Motor neuron (in vitro differentiated cells): ENCODE measurements at regions not wholly inside any gene's neighbourhood (a gene's known extent, or its start where the extent isn't known, plus 50 kb on each side); places are given as distances from the start of the nearest gene placed in this dataset.
"Not testable (repeated sequence)": the region's sequence is repeated elsewhere in the genome, so short reads cannot be mapped to it uniquely, and the experiment has no call there.

Experiments
- ATAC-seq, 8 experiments: fragments of 200-7000 bp; cut with Tn5 transposase; replicated peaks in 6 of 8; 2 replicates each; pipeline ENCODE4 v1.8.0; 2021; ENCODE audit warnings: mild to moderate bottlenecking in 8 of 8, moderate library complexity in 8 of 8
- H3K27ac ChIP-seq, 2 donors: fragments of 250-450 bp; sonication (Bioruptor Pico); 2 replicates each; pipeline ENCODE4 v1.9.0; 2021; ENCODE audit warnings: antibody characterized with exemption in 2 of 2, mild to moderate bottlenecking in 2 of 2, moderate library complexity in 1 of 2
- H3K4me1 ChIP-seq, 2 donors: fragments of 250-450 bp; sonication (Bioruptor Pico); replicated peaks in 1 of 2; 2 replicates each; pipeline ENCODE4 v1.6.1; 2021; ENCODE audit warnings: antibody characterized with exemption in 2 of 2, mild to moderate bottlenecking in 2 of 2, moderate library complexity in 1 of 2
- H3K4me3 ChIP-seq, 5 donors: fragments of 250-450 bp; sonication (Bioruptor Pico); 2 replicates each; pipeline ENCODE4 v1.9.0; 2021; ENCODE audit warnings: antibody characterized with exemption in 5 of 5, mild to moderate bottlenecking in 5 of 5, moderate library complexity in 4 of 5
- WGBS, 10 experiments: fragments of 450-650 bp; shearing (Covaris generic); methylation state at CpG; one replicate each; pipeline ENCODE4 v1.0.0; 2022; 5-methylcytosine and 5-hydroxymethylcytosine counted together
- in situ Hi-C, 9 experiments: fragments of 400-800 bp; cut with MboI; loops; one replicate each; pipeline ENCODE4 v1.15.0; 2021; ENCODE audit warnings: low sequenced_read_pairs in 9 of 9, low pct_unique_long_range_greater_than_20kb in 2 of 9; ENCODE audit not compliant: unreplicated experiment in 9 of 9

- H3K4me1 ChIP-seq = no peaks in the 10 kb centered on the region
- ATAC-seq = no peak
- 20 to 55% (median 40%) methylated on average over 1 to 2 of the region's 9 CpGs; no CpG with 5 or more reads in 7 of the 10 experiments for WGBS, 10 experiments
- no peak overlapping the region for H3K27ac ChIP-seq
- in situ Hi-C loops = no loop called here
- H3K4me3 ChIP-seq = no peak overlapping the region
Measured at GRCh38 chr17:49898366-49899190, 50.7 kb upstream of the TAC4 start.

GRCh38 chr17:49899191-49899485 is 51.3 kb upstream of the TAC4 start:
- Histone ChIP-seq H3K4me3 (no peak overlapping the region), H3K4me1 (no peaks in the 10 kb centered on the region), H3K27ac (no peak overlapping the region)
- in situ Hi-C loops = no loop called here
- peak in 3 of 8 experiments; percentile 16 to 50 (median 38) for ATAC-seq
- 0% methylated on average over 1 of the region's 2 CpGs; no CpG with 5 or more reads in 9 of the 10 experiments for WGBS, 10 experiments

- WGBS, 10 experiments = 0 to 20% (median 0%) methylated on average over 1 of the region's 1 CpG; no CpG with 5 or more reads in 7 of the 10 experiments
- no peak for ATAC-seq
- H3K4me1 ChIP-seq = no peaks in the 10 kb centered on the region
- in situ Hi-C loops = no loop called here
- H3K27ac ChIP-seq = no peak overlapping the region
- H3K4me3 ChIP-seq = no peak overlapping the region
Measured at GRCh38 chr17:49899588-49899987, 51.7 kb upstream of the TAC4 start.

DNA sequence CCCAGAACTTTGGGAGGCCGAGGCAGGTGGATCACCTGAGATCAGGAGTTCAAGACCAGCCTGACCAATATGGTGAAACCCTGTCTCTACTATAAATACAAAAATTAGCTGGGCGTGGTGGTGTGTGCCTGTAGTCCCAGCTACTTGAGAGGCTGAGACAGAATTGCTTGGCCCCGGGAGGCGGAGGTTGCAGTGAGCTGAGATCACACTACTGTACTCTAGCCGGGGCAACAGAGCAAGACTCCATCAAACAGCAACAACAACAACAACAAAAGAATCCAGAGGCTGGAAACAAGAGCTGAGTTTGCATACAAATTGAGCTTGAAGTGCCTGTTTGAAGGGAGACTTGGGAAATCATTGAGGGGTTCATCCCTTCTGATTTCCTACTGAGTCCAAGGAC is 52.9 kb upstream of the TAC4 start:
- ATAC-seq, H3K4me3 ChIP-seq, H3K4me1 ChIP-seq, in situ Hi-C loops, H3K27ac ChIP-seq: not testable (repeated sequence)
- 60 to 90% (median 66%) methylated on average over 1 to 3 of the region's 5 CpGs; no CpG with 5 or more reads in 6 of the 10 experiments for WGBS, 10 experiments

DNA sequence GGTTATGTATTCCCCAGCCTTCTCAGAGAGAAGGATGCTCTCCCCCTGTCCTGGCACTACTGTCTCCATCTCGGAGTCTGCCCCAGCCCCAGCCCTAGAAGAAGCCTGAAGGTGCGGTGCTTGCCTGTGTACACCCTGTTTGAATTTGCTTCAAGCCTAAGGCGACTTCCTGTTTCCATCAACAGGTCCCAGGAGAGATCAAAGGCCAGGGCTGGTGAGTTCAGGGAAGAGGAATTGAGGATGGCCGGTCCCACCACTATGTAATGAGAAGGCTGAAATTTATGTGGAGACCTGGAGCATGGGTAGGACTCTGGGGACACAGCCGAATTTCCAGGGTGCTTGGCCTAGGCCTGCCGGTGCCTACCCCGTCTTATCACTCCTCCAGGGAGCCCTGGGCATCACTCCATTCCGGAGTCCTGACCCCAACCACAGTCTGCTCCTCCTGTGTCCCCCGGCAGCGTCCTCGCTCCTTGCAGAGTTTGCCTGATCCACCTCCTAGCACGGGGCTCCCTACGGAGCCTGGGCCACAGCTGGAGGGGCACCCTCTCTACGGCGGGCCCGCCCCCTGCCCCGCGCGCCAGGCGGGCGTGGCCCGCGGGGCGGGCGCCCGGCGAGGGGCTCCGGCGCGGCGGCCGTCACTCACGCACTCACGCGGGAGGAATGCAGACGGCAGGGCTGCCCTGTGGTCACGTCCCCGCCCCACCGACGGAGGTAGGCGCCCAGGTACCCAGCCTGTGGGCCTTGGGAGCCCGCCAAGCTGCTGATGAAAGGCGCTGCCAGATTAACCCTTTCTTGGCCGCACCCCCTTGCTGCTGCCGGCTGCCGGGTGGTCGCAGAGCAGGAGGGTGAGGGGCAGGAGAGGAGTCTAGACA is 53.8 kb upstream of the TAC4 start:
- WGBS, 10 experiments = 17 to 100% (median 37%) methylated on average over 1 to 10 of the region's 47 CpGs; no CpG with 5 or more reads in 5 of the 10 experiments
- no peak overlapping the region for H3K4me3 ChIP-seq
- in situ Hi-C loops = no loop called here
- no peaks in the 10 kb centered on the region for H3K4me1 ChIP-seq
- ATAC-seq = peak; percentile 21 to 71 (median 51)
- H3K27ac ChIP-seq = no peak overlapping the region

DNA sequence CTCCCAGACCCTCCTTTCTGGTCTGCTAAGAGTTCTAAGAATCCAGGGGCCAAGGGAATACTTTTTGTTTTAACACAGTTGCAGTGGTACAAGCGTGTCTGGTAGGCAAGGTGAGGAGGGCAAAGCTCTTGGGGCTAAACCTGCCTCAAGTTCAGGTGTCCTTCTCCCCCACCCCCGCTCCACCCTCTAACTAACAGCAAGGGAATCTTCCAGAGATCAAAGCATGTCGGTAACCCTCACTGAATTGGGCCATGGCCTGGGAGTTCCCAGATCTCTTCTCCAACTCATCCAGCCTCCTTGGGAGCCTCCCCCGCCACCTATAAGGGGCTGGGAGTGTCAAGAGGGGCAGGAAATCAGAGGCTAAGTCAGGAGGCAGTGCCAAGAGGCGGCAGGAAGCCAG is 55.7 kb upstream of the TAC4 start:
- Histone ChIP-seq H3K4me3 (no peak overlapping the region), H3K4me1 (no peaks in the 10 kb centered on the region), H3K27ac (no peak overlapping the region)
- in situ Hi-C loops = no loop called here
- no peak for ATAC-seq
- 18 to 63% (median 25%) methylated on average over 1 to 3 of the region's 5 CpGs; no CpG with 5 or more reads in 5 of the 10 experiments for WGBS, 10 experiments

DNA sequence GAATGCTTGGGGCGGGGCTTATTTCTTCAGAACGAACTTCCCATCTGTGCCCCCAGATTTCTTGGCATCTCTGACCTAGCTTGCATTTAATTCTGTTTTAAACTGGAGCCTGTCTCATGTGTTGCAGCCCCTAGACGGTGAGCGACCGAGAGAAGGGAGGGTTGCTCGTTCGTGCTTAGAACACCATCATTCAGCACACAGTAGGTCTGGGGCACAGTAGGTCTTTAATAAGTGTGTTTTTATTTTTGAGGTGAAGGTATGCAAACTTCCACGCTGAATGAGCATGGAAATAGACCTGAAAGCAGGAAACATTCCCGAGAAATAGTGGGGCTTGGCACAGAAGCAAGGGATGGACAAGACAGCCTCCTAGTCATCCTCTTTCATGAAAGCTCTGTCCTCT is 57.0 kb upstream of the TAC4 start:
- Histone ChIP-seq H3K4me1 (no peaks in the 10 kb centered on the region), H3K4me3 (no peak overlapping the region), H3K27ac (no peak overlapping the region)
- in situ Hi-C loops = no loop called here
- 8 to 69% (median 47%) methylated on average over 1 to 8 of the region's 9 CpGs; no CpG with 5 or more reads in 3 of the 10 experiments for WGBS, 10 experiments
- no peak for ATAC-seq

GRCh38 chr17:49906531-49907136 is 58.8 kb upstream of the TAC4 start:
- 0 to 67% (median 38%) methylated on average over 1 to 8 of the region's 10 CpGs; no CpG with 5 or more reads in 6 of the 10 experiments for WGBS, 10 experiments
- Histone ChIP-seq H3K4me1 (no peaks in the 10 kb centered on the region), H3K27ac (no peak overlapping the region), H3K4me3 (no peak overlapping the region)
- in situ Hi-C loops = no loop called here
- ATAC-seq = no peak

DNA sequence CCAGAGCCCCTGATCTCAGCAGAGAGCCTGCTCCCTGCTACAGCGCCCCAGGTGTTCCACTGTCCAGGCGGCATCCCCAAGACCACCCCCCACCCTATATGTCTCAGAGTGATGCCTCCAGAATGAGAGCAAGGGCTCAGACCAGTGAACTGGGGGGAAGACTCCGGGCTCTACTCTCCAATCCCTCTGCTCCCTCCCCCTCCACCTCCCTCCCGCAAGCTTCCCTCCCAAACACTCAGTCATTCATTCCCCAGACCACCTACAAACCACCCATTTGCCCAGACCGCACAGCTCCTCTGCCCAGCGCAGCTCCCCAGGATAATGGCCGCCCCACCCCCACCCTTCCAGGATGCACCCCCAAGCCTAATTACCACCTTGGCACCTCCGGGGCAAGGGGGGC is 59.4 kb upstream of the TAC4 start:
- ATAC-seq = no peak
- no peak overlapping the region for H3K27ac ChIP-seq
- 40 to 100% methylated on average over 1 of the region's 8 CpGs; no CpG with 5 or more reads in 8 of the 10 experiments for WGBS, 10 experiments
- in situ Hi-C loops = no loop called here
- no peak overlapping the region for H3K4me3 ChIP-seq
- H3K4me1 ChIP-seq = no peaks in the 10 kb centered on the region

DNA sequence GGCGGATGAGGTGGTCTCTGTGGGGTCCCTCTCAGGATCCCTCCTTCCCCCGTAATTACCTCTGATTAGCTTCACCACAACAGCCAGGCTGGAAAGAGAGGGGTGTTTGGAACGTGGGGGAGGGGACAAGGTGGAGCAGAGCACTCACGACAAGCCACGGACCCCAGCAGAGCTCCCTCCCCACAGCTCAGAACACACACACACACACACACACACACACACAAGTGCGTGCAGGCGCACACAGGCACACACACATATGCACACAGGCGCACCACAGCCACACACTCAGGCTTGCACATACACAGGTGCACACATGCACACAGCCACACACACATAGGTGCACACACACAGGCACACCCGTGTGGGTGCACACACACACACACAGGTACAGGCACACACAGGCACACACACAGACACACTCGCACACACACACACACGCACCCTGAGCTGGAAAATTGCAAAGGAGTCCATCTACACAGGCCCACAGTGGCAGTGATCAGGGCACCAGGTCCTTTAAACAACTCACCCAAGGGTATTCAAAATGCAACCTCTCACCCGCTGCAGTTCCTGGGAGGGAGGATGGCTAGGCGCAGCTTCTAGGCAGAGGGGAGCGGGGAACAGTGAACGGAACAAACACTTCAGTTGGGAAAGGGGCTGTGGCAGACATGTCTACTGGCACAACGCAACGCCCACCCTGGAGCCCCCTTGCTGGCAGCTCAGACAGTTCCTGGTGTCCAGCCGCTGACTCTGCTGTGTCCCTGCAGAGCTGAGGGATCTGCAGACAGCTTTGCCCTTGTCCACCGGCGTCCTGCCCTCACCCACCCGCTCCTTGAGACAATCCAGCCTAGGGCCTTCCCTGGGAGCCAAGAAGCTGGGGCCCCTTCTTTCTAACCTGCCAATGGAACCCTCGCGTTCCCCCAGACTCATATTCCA is 59.9 kb upstream of the DLX4 start:
- WGBS, 10 experiments = 0 to 87% (median 18%) methylated on average over 1 to 6 of the region's 23 CpGs; no CpG with 5 or more reads in 4 of the 10 experiments
- no peak for ATAC-seq

DNA sequence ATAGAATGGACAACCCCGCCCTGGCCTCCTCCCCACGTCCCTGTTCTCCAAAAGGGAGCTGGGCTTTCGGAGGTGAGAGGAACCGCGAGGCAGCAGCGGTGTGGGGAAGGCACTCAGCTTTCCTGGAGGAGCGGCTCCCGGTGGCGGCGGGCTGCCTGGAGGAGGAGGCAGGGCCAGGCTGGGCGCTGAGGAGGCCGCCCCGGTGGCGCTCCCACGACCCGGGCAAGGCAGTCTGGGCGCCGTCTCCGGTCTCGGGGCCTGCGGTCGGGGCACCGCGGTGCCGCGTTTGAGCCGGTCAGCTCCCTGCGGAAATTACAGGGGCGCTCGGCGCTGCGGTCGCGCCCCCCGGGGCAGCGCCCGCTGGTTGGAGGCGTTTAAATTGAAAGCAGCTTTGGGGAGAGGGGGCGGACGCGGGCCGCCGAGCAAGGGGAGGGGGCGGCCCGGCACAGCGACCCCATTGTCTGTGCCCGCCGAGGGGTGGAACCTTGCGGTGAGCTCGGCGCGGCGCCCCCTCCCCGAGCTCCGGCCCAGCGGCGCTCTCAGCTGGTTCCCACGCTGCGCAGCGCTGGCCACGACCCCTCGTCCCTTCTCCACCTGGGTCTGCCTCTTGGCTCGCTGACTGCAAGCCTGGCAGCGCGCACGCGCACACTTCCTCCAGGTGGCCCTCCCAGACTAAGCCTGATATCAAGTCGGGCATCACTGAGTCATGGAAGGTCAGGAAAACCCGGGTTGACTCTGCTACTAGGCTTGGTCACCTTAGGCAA is 58.7 kb upstream of the DLX4 start:
- Histone ChIP-seq H3K4me3 (no peak overlapping the region), H3K27ac (no peak overlapping the region), H3K4me1 (no peaks in the 10 kb centered on the region)
- 0 to 17% (median 0%) methylated on average over 1 to 13 of the region's 69 CpGs; no CpG with 5 or more reads in 3 of the 10 experiments for WGBS, 10 experiments
- in situ Hi-C loops = no loop called here
- peak in 2 of 8 experiments; percentile 17 to 18 for ATAC-seq

More for the DNA sequence above, 59.9 kb upstream of the DLX4 start:
- no peak overlapping the region for H3K4me3 ChIP-seq
- in situ Hi-C loops = no loop called here
- no peaks in the 10 kb centered on the region for H3K4me1 ChIP-seq
- no peak overlapping the region for H3K27ac ChIP-seq

GRCh38 chr17:49910858-49911204 is 58.2 kb upstream of the DLX4 start:
- 27 to 90% (median 44%) methylated on average over 2 to 7 of the region's 7 CpGs; no CpG with 5 or more reads in 3 of the 10 experiments for WGBS, 10 experiments
- Histone ChIP-seq H3K4me1 (no peaks in the 10 kb centered on the region), H3K4me3 (no peak overlapping the region), H3K27ac (no peak overlapping the region)
- ATAC-seq = no peak
- in situ Hi-C loops = no loop called here
